ENCODE measurements at regions not wholly inside any gene's neighbourhood (a gene's known extent, or its start where the extent isn't known, plus 50 kb on each side); places are given as distances from the start of the nearest gene placed in this dataset.

DNA sequence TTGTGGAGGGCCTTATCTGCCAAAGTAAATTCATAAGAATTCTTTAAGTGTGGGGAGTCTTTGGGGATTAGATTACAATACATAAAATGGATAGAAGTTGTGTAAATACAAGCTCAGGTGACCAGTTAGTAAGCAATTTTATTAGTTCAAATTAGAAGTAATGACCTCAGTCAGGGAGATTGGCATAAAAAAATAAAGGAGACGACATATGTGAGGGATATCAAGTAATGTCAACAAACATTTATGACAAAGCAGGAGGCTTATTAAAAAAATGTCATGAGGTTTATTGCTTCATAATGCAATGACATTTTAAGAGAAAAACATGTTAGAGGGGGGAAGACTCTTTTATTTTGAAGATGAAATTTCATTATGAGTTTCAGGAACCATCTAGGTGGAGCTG, 1137.0 kb upstream of the PHF14 start:
- TF ChIP-seq, protein P1, sequence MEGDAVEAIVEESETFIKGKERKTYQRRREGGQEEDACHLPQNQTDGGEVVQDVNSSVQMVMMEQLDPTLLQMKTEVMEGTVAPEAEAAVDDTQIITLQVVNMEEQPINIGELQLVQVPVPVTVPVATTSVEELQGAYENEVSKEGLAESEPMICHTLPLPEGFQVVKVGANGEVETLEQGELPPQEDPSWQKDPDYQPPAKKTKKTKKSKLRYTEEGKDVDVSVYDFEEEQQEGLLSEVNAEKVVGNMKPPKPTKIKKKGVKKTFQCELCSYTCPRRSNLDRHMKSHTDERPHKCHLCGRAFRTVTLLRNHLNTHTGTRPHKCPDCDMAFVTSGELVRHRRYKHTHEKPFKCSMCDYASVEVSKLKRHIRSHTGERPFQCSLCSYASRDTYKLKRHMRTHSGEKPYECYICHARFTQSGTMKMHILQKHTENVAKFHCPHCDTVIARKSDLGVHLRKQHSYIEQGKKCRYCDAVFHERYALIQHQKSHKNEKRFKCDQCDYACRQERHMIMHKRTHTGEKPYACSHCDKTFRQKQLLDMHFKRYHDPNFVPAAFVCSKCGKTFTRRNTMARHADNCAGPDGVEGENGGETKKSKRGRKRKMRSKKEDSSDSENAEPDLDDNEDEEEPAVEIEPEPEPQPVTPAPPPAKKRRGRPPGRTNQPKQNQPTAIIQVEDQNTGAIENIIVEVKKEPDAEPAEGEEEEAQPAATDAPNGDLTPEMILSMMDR (IDR thresholded peaks at IDR 0.05; ENCODE audit: insufficient read depth, low read depth, low read length), result no peak
- TF ChIP-seq EZH2 (IDR thresholded peaks at IDR 0.05; ENCODE audit: insufficient read depth, low read length), result no peak

All from astrocyte (in vitro differentiated cells and primary cell).